ENCODE measurements at regions not wholly inside any gene's neighbourhood (a gene's known extent, or its start where the extent isn't known, plus 50 kb on each side); places are given as distances from the start of the nearest gene placed in this dataset.

GRCh38 chr2:45276914-45277313 is 267.7 kb upstream of the SIX2 start:
- TF ChIP-seq CTCF (IDR thresholded peaks at IDR 0.05; ENCODE audit: low read depth, low read length), result no peak
- H3K4me3 ChIP-seq (replicated peaks in 1 of 2; ENCODE audit: low read depth in 2 of 2, low read length in 2 of 2), result no peak overlapping the region
- DNase-seq (ENCODE audit: low read depth in 2 of 2), result peak; percentile 64 to 78

GRCh38 chr2:45275806-45276205 is 266.6 kb upstream of the SIX2 start:
- H3K4me3 ChIP-seq (replicated peaks in 1 of 2; ENCODE audit: low read depth in 2 of 2, low read length in 2 of 2), result no peak overlapping the region
- no peak for DNase-seq (ENCODE audit: low read depth in 2 of 2)
- no peak for TF ChIP-seq CTCF (IDR thresholded peaks at IDR 0.05; ENCODE audit: low read depth, low read length)

- peak in 1 of 2 donors; percentile 72 for DNase-seq (ENCODE audit: low read depth in 2 of 2)
- TF ChIP-seq CTCF (IDR thresholded peaks at IDR 0.05; ENCODE audit: low read depth, low read length), result no peak
- no peak overlapping the region for H3K4me3 ChIP-seq (replicated peaks in 1 of 2; ENCODE audit: low read depth in 2 of 2, low read length in 2 of 2)
Observed at GRCh38 chr2:45275242-45275805, 266.1 kb upstream of the SIX2 start.

- no peak for DNase-seq (ENCODE audit: low read depth in 2 of 2)
- no peak for TF ChIP-seq CTCF (IDR thresholded peaks at IDR 0.05; ENCODE audit: low read depth, low read length)
- no peak overlapping the region for H3K4me3 ChIP-seq (replicated peaks in 1 of 2; ENCODE audit: low read depth in 2 of 2, low read length in 2 of 2)
Observed at GRCh38 chr2:45274250-45274926, 265.1 kb upstream of the SIX2 start.

- TF ChIP-seq CTCF (IDR thresholded peaks at IDR 0.05; ENCODE audit: low read depth, low read length), result no peak
- DNase-seq (ENCODE audit: low read depth in 2 of 2), result no peak
Observed at GRCh38 chr2:45273412-45274249, 264.4 kb upstream of the SIX2 start.

GRCh38 chr2:45272549-45273265 is 263.5 kb upstream of the SIX2 start:
- no peak for DNase-seq (ENCODE audit: low read depth in 2 of 2)
- no peak for TF ChIP-seq CTCF (IDR thresholded peaks at IDR 0.05; ENCODE audit: low read depth, low read length)

More at GRCh38 chr2:45273412-45274249, 264.4 kb upstream of the SIX2 start:
- no peak overlapping the region for H3K4me3 ChIP-seq (replicated peaks in 1 of 2; ENCODE audit: low read depth in 2 of 2, low read length in 2 of 2)

More at GRCh38 chr2:45272549-45273265, 263.5 kb upstream of the SIX2 start:
- H3K4me3 ChIP-seq (replicated peaks in 1 of 2; ENCODE audit: low read depth in 2 of 2, low read length in 2 of 2), result no peak overlapping the region
